HepG2 (cell line): ENCODE measurements at regions not wholly inside any gene's neighbourhood (a gene's known extent, or its start where the extent isn't known, plus 50 kb on each side); places are given as distances from the start of the nearest gene placed in this dataset.

Experiments used
- ARID5B ChIP-seq: IDR thresholded peaks from 2 replicates; pipeline ENCODE4 v1.4.0; 2020; ENCODE audit warnings: mild to moderate bottlenecking, missing genetic modification reagents
- KMT2A ChIP-seq: sonication (generic); formaldehyde crosslinking; IDR thresholded peaks from 2 replicates; pipeline ENCODE4 v1.4.0; 2020; ENCODE audit warnings: missing genetic modification reagents
- TGIF2 ChIP-seq: IDR thresholded peaks from 2 replicates; pipeline ENCODE4 v1.6.1; 2016; ENCODE audit warnings: control low read depth, missing compliant biosample characterization
- YY1 ChIP-seq: IDR thresholded peaks from 2 replicates; pipeline ENCODE4 v1.6.1; 2011; ENCODE audit warnings: low read length, low read depth, moderate library complexity, mild to moderate bottlenecking; ENCODE audit not compliant: insufficient read depth, insufficient replicate concordance
- ZFY ChIP-seq: sonication (generic); formaldehyde crosslinking; IDR thresholded peaks from 2 replicates; pipeline ENCODE4 v1.4.0; 2020; ENCODE audit warnings: missing genetic modification reagents
- ZNF468 ChIP-seq: sonication (generic); formaldehyde crosslinking; IDR thresholded peaks from 2 replicates; pipeline ENCODE4 v1.8.0; 2022; ENCODE audit warnings: mild to moderate bottlenecking, moderate library complexity, missing genetic modification reagents
- ZNF512 ChIP-seq: sonication (generic); formaldehyde crosslinking; IDR thresholded peaks from 2 replicates; pipeline ENCODE4 v1.4.0; 2020; ENCODE audit warnings: mild to moderate bottlenecking, missing genetic modification reagents
- ZNF775 ChIP-seq: sonication (generic); formaldehyde crosslinking; IDR thresholded peaks from 2 replicates; pipeline ENCODE4 v1.4.0; 2020; ENCODE audit warnings: missing genetic modification reagents, mild to moderate bottlenecking, moderate library complexity, borderline replicate concordance

- TF ChIP-seq YY1 (no peak), ZFY (CRISPR knock-in tag) (no peak), ARID5B (CRISPR knock-in tag) (peak; percentile 14; the same call in 1 of the 2 replicates), ZNF775 (CRISPR knock-in tag) (0 out of 2 replicates have a peak, but pooled peaks have one; percentile 21), ZNF468 (CRISPR knock-in tag) (no peak), ZNF512 (CRISPR knock-in tag) (no peak), TGIF2 (CRISPR knock-in tag) (no peak), KMT2A (CRISPR knock-in tag) (no peak)
These were observed 304.5 kb downstream of the KCNRG start (continued) for GRCh38 chr13:50319635-50320255.
